IMR-90 (cell line): ENCODE measurements at regions not wholly inside any gene's neighbourhood (a gene's known extent, or its start where the extent isn't known, plus 50 kb on each side); places are given as distances from the start of the nearest gene placed in this dataset.

Experiments
- ATAC-seq: fragments of 200-7000 bp; cut with Tn5 transposase; 2 replicates; pipeline ENCODE4 v1.9.1; 2020; ENCODE audit warnings: low read depth, mild to moderate bottlenecking, moderate library complexity
- BruUV-seq: library from RNA; stranded (reverse); fragments of 400-500 nt; replicated peaks from 2 replicates; lab custom pipeline; 2021; lab: Mats Ljungman, UMichigan
- CTCF ChIA-PET: fragments of 300-600 bp; formaldehyde crosslinking; extraction: SDS; loops from one replicate; lab custom pipeline; 2021; ENCODE audit warnings: antibody characterized with exemption; lab: Yijun Ruan, JAX
- POLR2A ChIA-PET: fragments of 300-600 bp; sonication (Branson Sonifier 250); formaldehyde crosslinking; loops from one replicate; lab custom pipeline; 2022; ENCODE audit warnings: antibody characterized with exemption; ENCODE audit not compliant: unreplicated experiment; lab: Charles Lee
- DNase-seq: peaks from one replicate; pipeline ENCODE4 v3.0.0; 2013
- H2AFZ ChIP-seq: replicated peaks from 2 replicates; pipeline ENCODE3; 2013; ENCODE audit warnings: low read length, mild to moderate bottlenecking; ENCODE audit not compliant: poor library complexity
- H2AK5ac ChIP-seq: 2 replicates; pipeline ENCODE4 v1.6.1; 2013; ENCODE audit warnings: low read depth, low read length, inconsistent platforms
- H2AK9ac ChIP-seq: replicated peaks from 2 replicates; pipeline ENCODE3; 2013; ENCODE audit warnings: mild to moderate bottlenecking, low read depth, low read length, moderate library complexity; ENCODE audit not compliant: poor library complexity
- H2BK120ac ChIP-seq: 2 replicates; pipeline ENCODE4 v1.6.1; 2013; ENCODE audit warnings: low read depth, low read length, inconsistent platforms
- H2BK15ac ChIP-seq: 3 replicates; pipeline ENCODE4 v1.6.1; 2013; ENCODE audit warnings: low read depth, low read length, inconsistent platforms
- H2BK20ac ChIP-seq: 2 replicates; pipeline ENCODE4 v1.6.1; 2013; ENCODE audit warnings: low read depth, mild to moderate bottlenecking, inconsistent platforms, low read length, moderate library complexity
- H2BK5ac ChIP-seq: 2 replicates; pipeline ENCODE4 v1.6.1; 2013; ENCODE audit warnings: mild to moderate bottlenecking, low read depth, low read length, inconsistent platforms; ENCODE audit not compliant: poor library complexity, severe bottlenecking
- H3K14ac ChIP-seq: replicated peaks from 2 replicates; pipeline ENCODE4 v1.6.1; 2013; ENCODE audit warnings: low read depth, low read length, inconsistent platforms
- H3K18ac ChIP-seq: 2 replicates; pipeline ENCODE4 v1.6.1; 2013; ENCODE audit warnings: low read depth, low read length, control low read depth
- H3K23ac ChIP-seq: 2 replicates; pipeline ENCODE4 v1.6.1; 2013; ENCODE audit warnings: low read depth, low read length, inconsistent platforms
- H3K27ac ChIP-seq: 2 replicates; pipeline ENCODE4 v1.5.1; 2013; ENCODE audit warnings: mild to moderate bottlenecking, control low read depth, low read length; ENCODE audit not compliant: insufficient read depth
- H3K27me3 ChIP-seq: 2 replicates; pipeline ENCODE4 v1.6.1; 2013; ENCODE audit warnings: low read length; ENCODE audit not compliant: control insufficient read depth, insufficient read depth
- H3K36me3 ChIP-seq: 2 replicates; pipeline ENCODE4 v1.6.1; 2013; ENCODE audit warnings: low read length, mixed read lengths; ENCODE audit not compliant: control insufficient read depth, insufficient read depth
- H3K4ac ChIP-seq: 2 replicates; pipeline ENCODE4 v1.6.1; 2013; ENCODE audit warnings: low read depth, low read length, inconsistent platforms
- H3K4me1 ChIP-seq: 2 replicates; pipeline ENCODE4 v1.6.1; 2013; ENCODE audit warnings: low read length, mixed read lengths; ENCODE audit not compliant: control insufficient read depth, insufficient read depth
- H3K4me2 ChIP-seq: 2 replicates; pipeline ENCODE4 v1.6.1; 2013; ENCODE audit warnings: low read depth, mild to moderate bottlenecking, control low read depth, low read length, moderate library complexity
- H3K4me3 ChIP-seq: 2 replicates; pipeline ENCODE4 v1.5.1; 2013; ENCODE audit warnings: low read depth, mild to moderate bottlenecking, control low read depth, low read length, moderate library complexity; ENCODE audit not compliant: insufficient read depth
- H3K56ac ChIP-seq: 2 replicates; pipeline ENCODE4 v1.6.1; 2013; ENCODE audit warnings: low read length, inconsistent platforms; ENCODE audit not compliant: insufficient read depth; ENCODE audit errors: extremely low read depth
- H3K79me1 ChIP-seq, 2 experiments: 2 replicates each; pipeline ENCODE4 v1.6.1; 2013; ENCODE audit warnings: low read length in 2 of 2, inconsistent platforms in 1 of 2, low read depth in 1 of 2
- H3K9ac ChIP-seq: 2 replicates; pipeline ENCODE4 v1.6.1; 2013; ENCODE audit warnings: low read depth, low read length, control low read depth
- H3K9me1 ChIP-seq: 2 replicates; pipeline ENCODE4 v1.6.1; 2013; ENCODE audit warnings: low read length, inconsistent platforms; ENCODE audit not compliant: insufficient read depth
- H3K9me3 ChIP-seq: 2 replicates; pipeline ENCODE4 v1.6.1; 2013; ENCODE audit warnings: low read length; ENCODE audit not compliant: control insufficient read depth, insufficient read depth
- H4K20me1 ChIP-seq: 2 replicates; pipeline ENCODE4 v1.6.1; 2013; ENCODE audit warnings: low read length, inconsistent platforms; ENCODE audit not compliant: insufficient read depth
- H4K5ac ChIP-seq: 2 replicates; pipeline ENCODE4 v1.6.1; 2013; ENCODE audit warnings: mild to moderate bottlenecking, low read depth, low read length, control low read depth
- H4K8ac ChIP-seq, 2 experiments: 2 replicates each; pipeline ENCODE4 v1.6.1; 2013; ENCODE audit warnings: low read depth in 2 of 2, low read length in 2 of 2, control low read depth in 1 of 2, inconsistent platforms in 1 of 2
- H4K91ac ChIP-seq: 2 replicates; pipeline ENCODE4 v1.6.1; 2013; ENCODE audit warnings: low read depth, low read length, inconsistent platforms; ENCODE audit not compliant: insufficient read depth
- FOS ChIP-seq: fragments of 150-350 bp; IDR thresholded peaks from 2 replicates; pipeline ENCODE4 v1.6.1; 2016; ENCODE audit warnings: low read depth, low read length
- NFE2L2 ChIP-seq: fragments of 150-350 bp; IDR thresholded peaks from 2 replicates; pipeline ENCODE4 v1.6.1; 2016; ENCODE audit warnings: low read depth, mild to moderate bottlenecking, low read length
- WGBS, 2 experiments: methylation state at CpG; one replicate each; pipeline versions ENCODE4 v1.1.5 to v1.1.7; 2013; ENCODE audit warnings: missing lambda C conversion rate in 2 of 2; ENCODE audit not compliant: insufficient read length in 1 of 2; ENCODE audit errors: extremely low coverage in 2 of 2; 5-methylcytosine and 5-hydroxymethylcytosine counted together
- dilution Hi-C: fragments of 300-500 bp; cut with HindIII; formaldehyde crosslinking; loops from one replicate; pipeline ENCODE4 v1.14.3; 2018; ENCODE audit warnings: low sequenced_read_pairs; ENCODE audit not compliant: unreplicated experiment
- in situ Hi-C: fragments of 300-500 bp; cut with MboI; formaldehyde crosslinking; loops from 3 replicates; pipeline ENCODE4 v1.14.3; 2019; ENCODE audit warnings: low sequenced_read_pairs, inconsistent platforms, mixed read lengths
- intact Hi-C: fragments of 100-400 bp; cut with micrococcal nuclease; formaldehyde crosslinking; loops from 2 replicates; pipeline ENCODE4 v1.10.0; 2022

DNA sequence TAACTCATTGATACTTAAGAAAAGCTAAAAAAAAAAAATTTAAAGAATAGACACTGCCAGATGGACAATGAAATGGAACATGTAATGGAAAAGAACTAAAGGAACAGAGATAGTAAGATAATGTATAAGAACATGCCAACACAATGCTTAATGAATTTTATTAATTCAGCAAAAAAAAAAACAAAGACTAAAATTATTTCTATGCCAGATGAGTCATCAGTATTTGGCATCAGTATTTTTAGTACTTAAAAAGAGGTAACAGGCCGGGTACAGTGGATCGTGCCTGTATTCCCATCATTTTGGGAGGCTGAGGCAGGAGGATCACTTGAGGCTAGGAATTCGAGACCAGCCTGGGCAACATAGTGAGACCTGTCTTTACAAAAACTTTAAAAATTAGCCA, 168.5 kb downstream of the CYB561 start:
- no peak overlapping the region for H3K18ac ChIP-seq
- no peak overlapping the region for H2AFZ ChIP-seq
- no peak overlapping the region for H2AK9ac ChIP-seq
- peak overlapping the region; percentile 83 for H3K14ac ChIP-seq
- H3K56ac ChIP-seq = no peak overlapping the region
- H3K23ac ChIP-seq = no peak overlapping the region
- H2AK5ac ChIP-seq = peak overlapping the region; percentile 97
- H2BK120ac ChIP-seq = no peak overlapping the region; the same call in 1 of the 2 replicates
- no peak overlapping the region for H3K4me3 ChIP-seq
- H3K9me3 ChIP-seq = no peaks in the 10 kb centered on the region
- H3K4me2 ChIP-seq = no peak overlapping the region
- BruUV-seq = no TSS peak
- 100% methylated on average over 3 of the region's 3 CpGs; no CpG with 5 or more reads in 1 of the 2 experiments for WGBS, 2 experiments
- H4K91ac ChIP-seq = no peak overlapping the region
- H2BK15ac ChIP-seq = peak overlapping the region; percentile 79; the same call in 1 of the 3 replicates
- peak overlapping the region in 1 of 2 experiments; percentile 77; a peak in 1 of 4 replicates for H4K8ac ChIP-seq
- no peak for ATAC-seq
- no peak for TF ChIP-seq NFE2L2
- 0 out of 2 replicates have a peak, but pooled peaks have one; percentile 17 for TF ChIP-seq FOS
- H2BK20ac ChIP-seq = peak overlapping the region; percentile 87; the same call in 1 of the 2 replicates
- CTCF ChIA-PET = interaction anchor here (0.6 kb wide), 1 partner anchor 136 kb away, joined by 3 read pairs; no protein-coding TSS in a partner anchor
- peaks cover 6% of the 10 kb centered on the region for H3K9me1 ChIP-seq
- in situ Hi-C loops = no loop called here
- no peak overlapping the region for H3K9ac ChIP-seq
- peaks cover 24 to 46% of the 10 kb centered on the region in 2 experiments for H3K79me1 ChIP-seq
- H3K27ac ChIP-seq = no peak overlapping the region; the same call in 1 of the 2 replicates
- POLR2A ChIA-PET = no interaction called here
- intact Hi-C loops = no loop called here
- peaks cover 14% of the 10 kb centered on the region for H3K4me1 ChIP-seq
- H3K36me3 ChIP-seq = no peaks in the 10 kb centered on the region; the same call in 1 of the 2 replicates
- peak overlapping the region; percentile 74; the same call in 1 of the 2 replicates for H3K4ac ChIP-seq
- H3K27me3 ChIP-seq = no peaks in the 10 kb centered on the region
- H4K20me1 ChIP-seq = 0 out of 2 replicates have a peak, but pooled peaks cover 3% of the 10 kb centered on the region
- no peak for DNase-seq
- H2BK5ac ChIP-seq = peak overlapping the region; percentile 62
- no peak overlapping the region for H4K5ac ChIP-seq
- dilution Hi-C loops = no loop called here
